GM23338 (cell line): ENCODE measurements at regions not wholly inside any gene's neighbourhood (a gene's known extent, or its start where the extent isn't known, plus 50 kb on each side); places are given as distances from the start of the nearest gene placed in this dataset.
"Not testable (repeated sequence)": the region's sequence is repeated elsewhere in the genome, so short reads cannot be mapped to it uniquely, and the experiment has no call there.

ENCODE experiments used
- ATAC-seq: fragments of 200-7000 bp; cut with Tn5 transposase; 3 replicates; pipeline ENCODE4 v1.9.1; 2020
- DNase-seq: peaks from one replicate; pipeline ENCODE4 v3.0.0-alpha.2; 2015; ENCODE audit warnings: low spot score
- H2AFZ ChIP-seq: fragments of 200-600 bp; sonication (generic); 2 replicates; pipeline ENCODE4 v1.8.0; 2016; ENCODE audit warnings: antibody characterized with exemption, mild to moderate bottlenecking, moderate library complexity
- H3F3A ChIP-seq: fragments of 200-600 bp; sonication (generic); replicated peaks from 2 replicates; pipeline ENCODE4 v1.8.0; 2017; ENCODE audit warnings: antibody characterized with exemption, mixed run types, low read depth
- H3K27ac ChIP-seq: fragments of 200-600 bp; sonication (generic); 2 replicates; pipeline ENCODE4 v1.6.1; 2016; ENCODE audit warnings: low read depth
- H3K27me3 ChIP-seq: fragments of 200-600 bp; sonication (generic); 2 replicates; pipeline ENCODE4 v1.8.0; 2016; ENCODE audit warnings: mild to moderate bottlenecking, mixed run types, moderate library complexity; ENCODE audit not compliant: insufficient read depth
- H3K36me3 ChIP-seq: fragments of 200-600 bp; sonication (generic); 2 replicates; pipeline ENCODE4 v1.8.0; 2016; ENCODE audit warnings: mild to moderate bottlenecking; ENCODE audit not compliant: insufficient read depth
- H3K4me1 ChIP-seq: fragments of 200-600 bp; sonication (generic); 2 replicates; pipeline ENCODE4 v1.8.0; 2016; ENCODE audit warnings: mild to moderate bottlenecking, moderate library complexity; ENCODE audit not compliant: insufficient read depth
- H3K4me2 ChIP-seq: fragments of 200-600 bp; sonication (generic); 2 replicates; pipeline ENCODE4 v1.7.1; 2017; ENCODE audit warnings: mixed run types
- H3K4me3 ChIP-seq: fragments of 200-600 bp; sonication (generic); 2 replicates; pipeline ENCODE4 v1.6.1; 2016; ENCODE audit warnings: mixed run types
- H3K79me2 ChIP-seq: fragments of 200-600 bp; sonication (generic); replicated peaks from 2 replicates; pipeline ENCODE4 v1.8.0; 2017; ENCODE audit warnings: mild to moderate bottlenecking; ENCODE audit not compliant: insufficient read depth
- H3K9me2 ChIP-seq: fragments of 200-600 bp; sonication (generic); 2 replicates; pipeline ENCODE4 v1.8.0; 2017; ENCODE audit not compliant: insufficient read depth
- H4K20me1 ChIP-seq: fragments of 200-600 bp; sonication (generic); replicated peaks from 2 replicates; pipeline ENCODE4 v1.8.0; 2017; ENCODE audit warnings: mild to moderate bottlenecking; ENCODE audit not compliant: insufficient read depth
- H3K27ac Mint-ChIP-seq: 2 replicates; pipeline ENCODE4 v1.8.0; 2020; ENCODE audit warnings: inconsistent platforms, mild to moderate bottlenecking, moderate library complexity, mixed read lengths
- H3K27me3 Mint-ChIP-seq: 3 replicates; pipeline ENCODE4 v1.8.0; 2022; ENCODE audit warnings: low read depth, mild to moderate bottlenecking, moderate library complexity, mixed read lengths, inconsistent platforms; ENCODE audit not compliant: insufficient read depth, poor library complexity
- H3K36me3 Mint-ChIP-seq: 3 replicates; pipeline ENCODE4 v1.8.0; 2021; ENCODE audit warnings: low read depth, mild to moderate bottlenecking, inconsistent platforms, moderate library complexity, mixed read lengths
- H3K4me1 Mint-ChIP-seq: 3 replicates; pipeline ENCODE4 v1.8.0; 2020; ENCODE audit warnings: mild to moderate bottlenecking, inconsistent platforms, mixed read lengths
- H3K4me3 Mint-ChIP-seq: 3 replicates; pipeline ENCODE4 v1.8.0; 2021; ENCODE audit warnings: moderate library complexity, mild to moderate bottlenecking, inconsistent platforms, mixed read lengths
- H3K9me3 Mint-ChIP-seq: 3 replicates; pipeline ENCODE4 v1.8.0; 2020; ENCODE audit warnings: moderate library complexity, mild to moderate bottlenecking, inconsistent platforms, mixed read lengths
- CREB1 ChIP-seq: fragments of 250-450 bp; sonication (Bioruptor Pico); IDR thresholded peaks from 2 replicates; pipeline ENCODE4 v1.5.0; 2020; ENCODE audit warnings: low read depth, mild to moderate bottlenecking, moderate library complexity
- EZH2 ChIP-seq: fragments of 200-600 bp; sonication (generic); IDR thresholded peaks from one replicate; pipeline ENCODE4 v1.8.0; 2017; ENCODE audit warnings: antibody characterized with exemption, mild to moderate bottlenecking, low read depth; ENCODE audit not compliant: unreplicated experiment
- EZH2phosphoT487 ChIP-seq: fragments of 200-600 bp; sonication (generic); IDR thresholded peaks from one replicate; pipeline ENCODE4 v1.8.1; 2018; ENCODE audit warnings: antibody characterized with exemption; ENCODE audit not compliant: unreplicated experiment
- JUNB ChIP-seq: IDR thresholded peaks from one replicate; pipeline ENCODE4 v1.6.1; 2016; ENCODE audit warnings: antibody characterized with exemption; ENCODE audit not compliant: unreplicated experiment
- NANOG ChIP-seq: IDR thresholded peaks from 2 replicates; pipeline ENCODE4 v1.6.1; 2016; ENCODE audit warnings: antibody characterized with exemption, borderline replicate concordance
- POLR2AphosphoS5 ChIP-seq: IDR thresholded peaks from 2 replicates; pipeline ENCODE4 v1.6.1; 2016; ENCODE audit warnings: antibody characterized with exemption, low read depth
- STAT1 ChIP-seq: IDR thresholded peaks from one replicate; pipeline ENCODE4 v1.6.1; 2016; ENCODE audit warnings: antibody characterized with exemption; ENCODE audit not compliant: unreplicated experiment
- ZNF114 ChIP-seq: fragments of 250-450 bp; sonication (Bioruptor Pico); IDR thresholded peaks from 2 replicates; pipeline ENCODE4 v1.5.0; 2020; ENCODE audit warnings: mild to moderate bottlenecking, moderate library complexity
- ZNF331 ChIP-seq: fragments of 250-450 bp; sonication (Bioruptor Pico); IDR thresholded peaks from 2 replicates; pipeline ENCODE4 v1.5.0; 2020; ENCODE audit warnings: low read depth, mild to moderate bottlenecking, moderate library complexity
- TF ChIP-seq, protein P1 (sequence below), 2 experiments: fragments of 200-600 bp in 1 of 2; sonication (generic) in 1 of 2; conservative IDR thresholded peaks; 2 replicates each; pipeline versions ENCODE4 v1.5.1 to v1.6.1; 2016 to 2017; ENCODE audit warnings: antibody characterized with exemption in 2 of 2, low read depth in 2 of 2, mild to moderate bottlenecking in 2 of 2, moderate library complexity in 1 of 2
- TF ChIP-seq, protein P2 (sequence below): IDR thresholded peaks from one replicate; pipeline ENCODE4 v1.6.1; 2018; ENCODE audit warnings: antibody characterized with exemption; ENCODE audit not compliant: unreplicated experiment
- TF ChIP-seq, protein P3 (sequence below): IDR thresholded peaks from 2 replicates; pipeline ENCODE4 v1.6.1; 2016; ENCODE audit warnings: antibody characterized with exemption

- TF ChIP-seq ZNF331 (CRISPR knock-in tag) (no peak), JUNB (no peak), CREB1 (CRISPR knock-in tag) (no peak)
- TF ChIP-seq, protein P1, sequence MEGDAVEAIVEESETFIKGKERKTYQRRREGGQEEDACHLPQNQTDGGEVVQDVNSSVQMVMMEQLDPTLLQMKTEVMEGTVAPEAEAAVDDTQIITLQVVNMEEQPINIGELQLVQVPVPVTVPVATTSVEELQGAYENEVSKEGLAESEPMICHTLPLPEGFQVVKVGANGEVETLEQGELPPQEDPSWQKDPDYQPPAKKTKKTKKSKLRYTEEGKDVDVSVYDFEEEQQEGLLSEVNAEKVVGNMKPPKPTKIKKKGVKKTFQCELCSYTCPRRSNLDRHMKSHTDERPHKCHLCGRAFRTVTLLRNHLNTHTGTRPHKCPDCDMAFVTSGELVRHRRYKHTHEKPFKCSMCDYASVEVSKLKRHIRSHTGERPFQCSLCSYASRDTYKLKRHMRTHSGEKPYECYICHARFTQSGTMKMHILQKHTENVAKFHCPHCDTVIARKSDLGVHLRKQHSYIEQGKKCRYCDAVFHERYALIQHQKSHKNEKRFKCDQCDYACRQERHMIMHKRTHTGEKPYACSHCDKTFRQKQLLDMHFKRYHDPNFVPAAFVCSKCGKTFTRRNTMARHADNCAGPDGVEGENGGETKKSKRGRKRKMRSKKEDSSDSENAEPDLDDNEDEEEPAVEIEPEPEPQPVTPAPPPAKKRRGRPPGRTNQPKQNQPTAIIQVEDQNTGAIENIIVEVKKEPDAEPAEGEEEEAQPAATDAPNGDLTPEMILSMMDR (conservative IDR thresholded peaks at IDR 0.05; ENCODE audit: low read depth in 2 of 2) = no peak
Measured at GRCh38 chr21:41567901-41568510, 60.0 kb upstream of the TMPRSS2 start (continued).

DNA sequence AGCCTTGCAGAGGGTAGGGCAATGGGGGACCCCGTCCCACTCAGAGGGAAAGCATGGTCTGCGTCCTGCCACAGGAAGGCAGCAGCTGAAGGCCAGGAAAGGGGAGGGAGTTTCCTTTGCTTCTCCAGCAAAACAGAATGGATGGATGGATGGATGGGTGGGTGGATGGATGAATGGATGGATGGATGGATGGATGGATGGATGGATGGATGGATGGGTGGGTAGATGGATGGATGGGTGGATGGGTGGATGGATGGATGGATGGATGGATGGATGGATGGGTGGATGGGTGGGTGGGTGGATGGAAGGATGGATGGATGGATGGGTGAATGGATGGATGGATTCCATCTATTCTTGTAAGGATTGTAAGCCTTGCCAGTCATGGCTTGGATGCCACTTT lies 59.3 kb upstream of the TMPRSS2 start:
- not testable (repeated sequence) for H3K4me3 ChIP-seq, H3F3A ChIP-seq, H3K36me3 Mint-ChIP-seq, H3K36me3 ChIP-seq, H3K9me3 Mint-ChIP-seq, H3K9me2 ChIP-seq, DNase-seq, H3K27ac Mint-ChIP-seq, H2AFZ ChIP-seq, H3K4me3 Mint-ChIP-seq, H3K4me2 ChIP-seq, H3K4me1 ChIP-seq, H3K27me3 Mint-ChIP-seq, H3K79me2 ChIP-seq, H3K27ac ChIP-seq, H4K20me1 ChIP-seq, H3K27me3 ChIP-seq, ATAC-seq, H3K4me1 Mint-ChIP-seq

DNA sequence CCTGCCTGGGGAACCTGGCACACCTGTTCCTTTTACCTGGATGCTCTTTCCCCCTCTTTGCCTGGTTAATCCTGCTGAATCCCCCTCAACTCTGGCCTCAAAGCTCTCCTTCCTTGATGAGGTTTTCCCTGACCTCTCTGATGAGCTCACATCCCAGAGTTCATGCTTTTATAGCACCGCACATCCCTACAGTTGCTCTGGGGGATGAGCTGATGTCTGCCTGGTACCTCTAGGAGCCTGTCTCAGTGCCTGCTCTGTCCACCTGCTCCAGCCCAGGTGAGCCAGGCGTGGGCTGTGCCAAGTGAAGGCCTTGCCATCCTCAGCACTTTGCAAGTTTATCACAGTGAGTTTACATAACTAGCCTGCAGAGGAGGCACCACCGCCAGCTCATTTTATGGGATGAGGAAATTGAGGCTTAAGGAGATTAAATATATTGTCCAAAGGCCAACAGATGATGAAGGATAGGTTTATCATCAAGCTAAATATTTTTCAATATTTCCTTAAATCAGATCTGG lies 58.6 kb upstream of the TMPRSS2 start:
- no peaks in the 10 kb centered on the region for H4K20me1 ChIP-seq
- Mint-ChIP-seq H3K36me3 (no peaks in the 10 kb centered on the region; the same call in 2 of the 3 replicates), H3K4me3 (no peak overlapping the region), H3K9me3 (peaks cover under 1% of the 10 kb centered on the region; the same call in 2 of the 3 replicates), H3K27me3 (peaks cover 5% of the 10 kb centered on the region), H3K27ac (no peak overlapping the region), H3K4me1 (no peaks in the 10 kb centered on the region; the same call in 2 of the 3 replicates)
- H3K4me2 ChIP-seq = no peak overlapping the region
- no peak overlapping the region for H3K4me3 ChIP-seq
- H3K9me2 ChIP-seq = 0 out of 2 replicates have a peak, but pooled peaks cover 3% of the 10 kb centered on the region
- H3K36me3 ChIP-seq = no peaks in the 10 kb centered on the region
- H3K27ac ChIP-seq = no peak overlapping the region
- ATAC-seq (no peak), DNase-seq (no peak)
- no peaks in the 10 kb centered on the region for H3F3A ChIP-seq
- no peaks in the 10 kb centered on the region for H3K79me2 ChIP-seq
- no peak overlapping the region for H2AFZ ChIP-seq
- H3K27me3 ChIP-seq = no peaks in the 10 kb centered on the region
- H3K4me1 ChIP-seq = no peaks in the 10 kb centered on the region
- TF ChIP-seq JUNB = no peak
- no peak for TF ChIP-seq STAT1
- no peak for TF ChIP-seq NANOG
- TF ChIP-seq, protein P2, sequence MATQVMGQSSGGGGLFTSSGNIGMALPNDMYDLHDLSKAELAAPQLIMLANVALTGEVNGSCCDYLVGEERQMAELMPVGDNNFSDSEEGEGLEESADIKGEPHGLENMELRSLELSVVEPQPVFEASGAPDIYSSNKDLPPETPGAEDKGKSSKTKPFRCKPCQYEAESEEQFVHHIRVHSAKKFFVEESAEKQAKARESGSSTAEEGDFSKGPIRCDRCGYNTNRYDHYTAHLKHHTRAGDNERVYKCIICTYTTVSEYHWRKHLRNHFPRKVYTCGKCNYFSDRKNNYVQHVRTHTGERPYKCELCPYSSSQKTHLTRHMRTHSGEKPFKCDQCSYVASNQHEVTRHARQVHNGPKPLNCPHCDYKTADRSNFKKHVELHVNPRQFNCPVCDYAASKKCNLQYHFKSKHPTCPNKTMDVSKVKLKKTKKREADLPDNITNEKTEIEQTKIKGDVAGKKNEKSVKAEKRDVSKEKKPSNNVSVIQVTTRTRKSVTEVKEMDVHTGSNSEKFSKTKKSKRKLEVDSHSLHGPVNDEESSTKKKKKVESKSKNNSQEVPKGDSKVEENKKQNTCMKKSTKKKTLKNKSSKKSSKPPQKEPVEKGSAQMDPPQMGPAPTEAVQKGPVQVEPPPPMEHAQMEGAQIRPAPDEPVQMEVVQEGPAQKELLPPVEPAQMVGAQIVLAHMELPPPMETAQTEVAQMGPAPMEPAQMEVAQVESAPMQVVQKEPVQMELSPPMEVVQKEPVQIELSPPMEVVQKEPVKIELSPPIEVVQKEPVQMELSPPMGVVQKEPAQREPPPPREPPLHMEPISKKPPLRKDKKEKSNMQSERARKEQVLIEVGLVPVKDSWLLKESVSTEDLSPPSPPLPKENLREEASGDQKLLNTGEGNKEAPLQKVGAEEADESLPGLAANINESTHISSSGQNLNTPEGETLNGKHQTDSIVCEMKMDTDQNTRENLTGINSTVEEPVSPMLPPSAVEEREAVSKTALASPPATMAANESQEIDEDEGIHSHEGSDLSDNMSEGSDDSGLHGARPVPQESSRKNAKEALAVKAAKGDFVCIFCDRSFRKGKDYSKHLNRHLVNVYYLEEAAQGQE = no peak
- no peak for TF ChIP-seq EZH2
- no peak for TF ChIP-seq ZNF331 (CRISPR knock-in tag)
- TF ChIP-seq EZH2phosphoT487 = no peak
- no peak for TF ChIP-seq CREB1 (CRISPR knock-in tag)
- no peak for TF ChIP-seq ZNF114 (CRISPR knock-in tag)
- TF ChIP-seq POLR2AphosphoS5 = no peak
- TF ChIP-seq, protein P3, sequence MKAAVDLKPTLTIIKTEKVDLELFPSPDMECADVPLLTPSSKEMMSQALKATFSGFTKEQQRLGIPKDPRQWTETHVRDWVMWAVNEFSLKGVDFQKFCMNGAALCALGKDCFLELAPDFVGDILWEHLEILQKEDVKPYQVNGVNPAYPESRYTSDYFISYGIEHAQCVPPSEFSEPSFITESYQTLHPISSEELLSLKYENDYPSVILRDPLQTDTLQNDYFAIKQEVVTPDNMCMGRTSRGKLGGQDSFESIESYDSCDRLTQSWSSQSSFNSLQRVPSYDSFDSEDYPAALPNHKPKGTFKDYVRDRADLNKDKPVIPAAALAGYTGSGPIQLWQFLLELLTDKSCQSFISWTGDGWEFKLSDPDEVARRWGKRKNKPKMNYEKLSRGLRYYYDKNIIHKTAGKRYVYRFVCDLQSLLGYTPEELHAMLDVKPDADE = no peak
